ENCODE measurements at regions not wholly inside any gene's neighbourhood (a gene's known extent, or its start where the extent isn't known, plus 50 kb on each side); places are given as distances from the start of the nearest gene placed in this dataset.
"Not testable (repeated sequence)": the region's sequence is repeated elsewhere in the genome, so short reads cannot be mapped to it uniquely, and the experiment has no call there.

- Mint-ChIP-seq H3K36me3 (ENCODE audit: low read depth) (no peaks in the 10 kb centered on the region), H3K27me3 (ENCODE audit: low read depth) (no peaks in the 10 kb centered on the region), H3K4me1 (ENCODE audit: low read depth) (no peaks in the 10 kb centered on the region), H3K4me3 (no peak overlapping the region), H3K27ac (no peak overlapping the region), H3K9me3 (peaks cover 10% of the 10 kb centered on the region)
- no peak for DNase-seq (ENCODE audit: low spot score)
Measured at GRCh38 chr11:90722552-90723190, 499.8 kb upstream of the CHORDC1 start.

GRCh38 chr11:90717522-90717921, 494.7 kb upstream of the CHORDC1 start:
- Mint-ChIP-seq H3K27ac (no peak overlapping the region), H3K27me3 (ENCODE audit: low read depth) (no peaks in the 10 kb centered on the region)

GRCh38 chr11:90705661-90706060, 482.8 kb upstream of the CHORDC1 start:
- no peaks in the 10 kb centered on the region for H3K27me3 Mint-ChIP-seq (ENCODE audit: low read depth)
- no peaks in the 10 kb centered on the region for H3K4me1 Mint-ChIP-seq (ENCODE audit: low read depth)
- H3K36me3 Mint-ChIP-seq (ENCODE audit: low read depth) = no peaks in the 10 kb centered on the region
- H3K27ac Mint-ChIP-seq = no peak overlapping the region
- H3K9me3 Mint-ChIP-seq = peaks cover 9% of the 10 kb centered on the region
- DNase-seq (ENCODE audit: low spot score) = no peak
- no peak overlapping the region for H3K4me3 Mint-ChIP-seq

More at GRCh38 chr11:90717522-90717921, 494.7 kb upstream of the CHORDC1 start:
- H3K36me3 Mint-ChIP-seq (ENCODE audit: low read depth) = no peaks in the 10 kb centered on the region
- no peak for DNase-seq (ENCODE audit: low spot score)
- no peaks in the 10 kb centered on the region for H3K4me1 Mint-ChIP-seq (ENCODE audit: low read depth)
- H3K9me3 Mint-ChIP-seq = peaks cover 44% of the 10 kb centered on the region
- no peak overlapping the region for H3K4me3 Mint-ChIP-seq

- Mint-ChIP-seq H3K27ac (no peak overlapping the region), H3K4me3 (no peak overlapping the region), H3K9me3 (peaks cover 9% of the 10 kb centered on the region), H3K4me1 (ENCODE audit: low read depth) (no peaks in the 10 kb centered on the region), H3K27me3 (ENCODE audit: low read depth) (no peaks in the 10 kb centered on the region), H3K36me3 (ENCODE audit: low read depth) (no peaks in the 10 kb centered on the region)
- DNase-seq (ENCODE audit: low spot score) = no peak
Measured at GRCh38 chr11:90704510-90704909, 481.7 kb upstream of the CHORDC1 start.

- Mint-ChIP-seq H3K9me3 (peaks cover 9% of the 10 kb centered on the region), H3K4me1 (ENCODE audit: low read depth) (no peaks in the 10 kb centered on the region)
- no peak for DNase-seq (ENCODE audit: low spot score)
Measured at GRCh38 chr11:90701716-90702115, 478.9 kb upstream of the CHORDC1 start.

GRCh38 chr11:90700789-90701439, 478.1 kb upstream of the CHORDC1 start:
- Mint-ChIP-seq H3K27me3 (ENCODE audit: low read depth) (no peaks in the 10 kb centered on the region), H3K9me3 (peaks cover 6% of the 10 kb centered on the region), H3K27ac (no peak overlapping the region), H3K4me3 (no peak overlapping the region), H3K36me3 (ENCODE audit: low read depth) (no peaks in the 10 kb centered on the region), H3K4me1 (ENCODE audit: low read depth) (no peaks in the 10 kb centered on the region)
- DNase-seq (ENCODE audit: low spot score) = no peak

More at GRCh38 chr11:90701716-90702115, 478.9 kb upstream of the CHORDC1 start:
- Mint-ChIP-seq H3K27ac (no peak overlapping the region), H3K36me3 (ENCODE audit: low read depth) (no peaks in the 10 kb centered on the region), H3K4me3 (no peak overlapping the region), H3K27me3 (ENCODE audit: low read depth) (no peaks in the 10 kb centered on the region)

- Mint-ChIP-seq H3K27me3 (ENCODE audit: low read depth) (no peaks in the 10 kb centered on the region), H3K27ac (no peak overlapping the region), H3K36me3 (ENCODE audit: low read depth) (no peaks in the 10 kb centered on the region), H3K4me3 (no peak overlapping the region), H3K9me3 (peaks cover 4% of the 10 kb centered on the region), H3K4me1 (ENCODE audit: low read depth) (no peaks in the 10 kb centered on the region)
- no peak for DNase-seq (ENCODE audit: low spot score)
Measured at GRCh38 chr11:90699791-90700400, 477.0 kb upstream of the CHORDC1 start.

GRCh38 chr11:90698238-90698637, 475.4 kb upstream of the CHORDC1 start:
- Mint-ChIP-seq H3K4me3 (no peak overlapping the region), H3K4me1 (ENCODE audit: low read depth) (no peaks in the 10 kb centered on the region), H3K9me3 (peaks cover 12% of the 10 kb centered on the region), H3K36me3 (ENCODE audit: low read depth) (no peaks in the 10 kb centered on the region), H3K27me3 (ENCODE audit: low read depth) (no peaks in the 10 kb centered on the region), H3K27ac (no peak overlapping the region)
- DNase-seq (ENCODE audit: low spot score) = no peak

- H3K9me3 Mint-ChIP-seq = peaks cover 22% of the 10 kb centered on the region
- H3K4me3 Mint-ChIP-seq; H3K4me1 Mint-ChIP-seq (ENCODE audit: low read depth); H3K27me3 Mint-ChIP-seq (ENCODE audit: low read depth); H3K36me3 Mint-ChIP-seq (ENCODE audit: low read depth); H3K27ac Mint-ChIP-seq; DNase-seq (ENCODE audit: low spot score): not testable (repeated sequence)
Measured at GRCh38 chr11:90675496-90675895, 452.6 kb upstream of the CHORDC1 start.

- DNase-seq (ENCODE audit: low spot score) = no peak
- H3K27me3 Mint-ChIP-seq (ENCODE audit: low read depth) = no peaks in the 10 kb centered on the region
- H3K9me3 Mint-ChIP-seq = peaks cover 15% of the 10 kb centered on the region
- H3K4me1 Mint-ChIP-seq (ENCODE audit: low read depth) = no peaks in the 10 kb centered on the region
- no peak overlapping the region for H3K27ac Mint-ChIP-seq
- no peak overlapping the region for H3K4me3 Mint-ChIP-seq
- no peaks in the 10 kb centered on the region for H3K36me3 Mint-ChIP-seq (ENCODE audit: low read depth)
Measured at GRCh38 chr11:90669094-90669493, 446.2 kb upstream of the CHORDC1 start.

- no peak for DNase-seq (ENCODE audit: low spot score)
- peaks cover 15% of the 10 kb centered on the region for H3K9me3 Mint-ChIP-seq
- no peak overlapping the region for H3K4me3 Mint-ChIP-seq
- H3K27ac Mint-ChIP-seq = no peak overlapping the region
- H3K27me3 Mint-ChIP-seq (ENCODE audit: low read depth) = no peaks in the 10 kb centered on the region
- no peaks in the 10 kb centered on the region for H3K36me3 Mint-ChIP-seq (ENCODE audit: low read depth)
- H3K4me1 Mint-ChIP-seq (ENCODE audit: low read depth) = no peaks in the 10 kb centered on the region
Measured at GRCh38 chr11:90668502-90668901, 445.7 kb upstream of the CHORDC1 start.

GRCh38 chr11:90661233-90661632, 438.4 kb upstream of the CHORDC1 start:
- no peak for DNase-seq (ENCODE audit: low spot score)
- H3K27me3 Mint-ChIP-seq (ENCODE audit: low read depth) = no peaks in the 10 kb centered on the region
- H3K27ac Mint-ChIP-seq = no peak overlapping the region
- H3K4me3 Mint-ChIP-seq = no peak overlapping the region
- no peaks in the 10 kb centered on the region for H3K36me3 Mint-ChIP-seq (ENCODE audit: low read depth)
- H3K9me3 Mint-ChIP-seq = peaks cover 4% of the 10 kb centered on the region
- no peaks in the 10 kb centered on the region for H3K4me1 Mint-ChIP-seq (ENCODE audit: low read depth)

- DNase-seq (ENCODE audit: low spot score) = no peak
- no peaks in the 10 kb centered on the region for H3K27me3 Mint-ChIP-seq (ENCODE audit: low read depth)
- no peak overlapping the region for H3K4me3 Mint-ChIP-seq
- no peak overlapping the region for H3K27ac Mint-ChIP-seq
- H3K9me3 Mint-ChIP-seq = peaks cover 4% of the 10 kb centered on the region
- H3K4me1 Mint-ChIP-seq (ENCODE audit: low read depth) = no peaks in the 10 kb centered on the region
- H3K36me3 Mint-ChIP-seq (ENCODE audit: low read depth) = no peaks in the 10 kb centered on the region
Measured at GRCh38 chr11:90656171-90656570, 433.3 kb upstream of the CHORDC1 start.

GRCh38 chr11:90650153-90650552, 427.3 kb upstream of the CHORDC1 start:
- Mint-ChIP-seq H3K27ac (no peak overlapping the region), H3K27me3 (ENCODE audit: low read depth) (no peaks in the 10 kb centered on the region), H3K4me3 (no peak overlapping the region), H3K9me3 (peaks cover 15% of the 10 kb centered on the region), H3K36me3 (ENCODE audit: low read depth) (no peaks in the 10 kb centered on the region), H3K4me1 (ENCODE audit: low read depth) (no peaks in the 10 kb centered on the region)
- no peak for DNase-seq (ENCODE audit: low spot score)
